ENCODE measurements at regions not wholly inside any gene's neighbourhood (a gene's known extent, or its start where the extent isn't known, plus 50 kb on each side); places are given as distances from the start of the nearest gene placed in this dataset.

DNA sequence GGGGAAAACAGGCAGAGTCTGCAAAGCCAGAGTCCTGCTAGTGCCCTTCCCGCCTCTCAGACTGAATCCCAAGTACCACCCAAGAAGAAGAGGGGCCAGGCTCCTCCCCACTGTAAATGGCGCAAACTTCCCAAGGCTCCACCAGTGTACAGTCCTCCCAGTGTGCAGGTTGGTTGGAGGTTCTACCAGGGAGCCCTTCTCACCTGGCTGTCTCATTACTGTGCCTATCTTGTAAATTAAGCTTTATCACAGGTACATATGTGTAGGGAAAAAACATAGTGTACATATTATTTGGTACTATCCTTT is 189.7 kb downstream of the FSCB start:
- TF ChIP-seq, protein P1, sequence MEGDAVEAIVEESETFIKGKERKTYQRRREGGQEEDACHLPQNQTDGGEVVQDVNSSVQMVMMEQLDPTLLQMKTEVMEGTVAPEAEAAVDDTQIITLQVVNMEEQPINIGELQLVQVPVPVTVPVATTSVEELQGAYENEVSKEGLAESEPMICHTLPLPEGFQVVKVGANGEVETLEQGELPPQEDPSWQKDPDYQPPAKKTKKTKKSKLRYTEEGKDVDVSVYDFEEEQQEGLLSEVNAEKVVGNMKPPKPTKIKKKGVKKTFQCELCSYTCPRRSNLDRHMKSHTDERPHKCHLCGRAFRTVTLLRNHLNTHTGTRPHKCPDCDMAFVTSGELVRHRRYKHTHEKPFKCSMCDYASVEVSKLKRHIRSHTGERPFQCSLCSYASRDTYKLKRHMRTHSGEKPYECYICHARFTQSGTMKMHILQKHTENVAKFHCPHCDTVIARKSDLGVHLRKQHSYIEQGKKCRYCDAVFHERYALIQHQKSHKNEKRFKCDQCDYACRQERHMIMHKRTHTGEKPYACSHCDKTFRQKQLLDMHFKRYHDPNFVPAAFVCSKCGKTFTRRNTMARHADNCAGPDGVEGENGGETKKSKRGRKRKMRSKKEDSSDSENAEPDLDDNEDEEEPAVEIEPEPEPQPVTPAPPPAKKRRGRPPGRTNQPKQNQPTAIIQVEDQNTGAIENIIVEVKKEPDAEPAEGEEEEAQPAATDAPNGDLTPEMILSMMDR (IDR thresholded peaks at IDR 0.05), result no peak
- TF ChIP-seq POLR2A (IDR thresholded peaks at IDR 0.05) (no peak), POLR2AphosphoS5 (IDR thresholded peaks at IDR 0.05; ENCODE audit: insufficient read depth in 1 of 2, low read depth in 1 of 2) (no peak)
